HG02938 (cell line): ENCODE measurements at regions not wholly inside any gene's neighbourhood (a gene's known extent, or its start where the extent isn't known, plus 50 kb on each side); places are given as distances from the start of the nearest gene placed in this dataset.

ENCODE experiments used
- ATAC-seq: cut with Tn5 transposase; IDR thresholded peaks from one replicate; pipeline ENCODE4 v1.9.1; 2021; ENCODE audit warnings: mild to moderate bottlenecking, moderate library complexity; ENCODE audit not compliant: unreplicated experiment

DNA sequence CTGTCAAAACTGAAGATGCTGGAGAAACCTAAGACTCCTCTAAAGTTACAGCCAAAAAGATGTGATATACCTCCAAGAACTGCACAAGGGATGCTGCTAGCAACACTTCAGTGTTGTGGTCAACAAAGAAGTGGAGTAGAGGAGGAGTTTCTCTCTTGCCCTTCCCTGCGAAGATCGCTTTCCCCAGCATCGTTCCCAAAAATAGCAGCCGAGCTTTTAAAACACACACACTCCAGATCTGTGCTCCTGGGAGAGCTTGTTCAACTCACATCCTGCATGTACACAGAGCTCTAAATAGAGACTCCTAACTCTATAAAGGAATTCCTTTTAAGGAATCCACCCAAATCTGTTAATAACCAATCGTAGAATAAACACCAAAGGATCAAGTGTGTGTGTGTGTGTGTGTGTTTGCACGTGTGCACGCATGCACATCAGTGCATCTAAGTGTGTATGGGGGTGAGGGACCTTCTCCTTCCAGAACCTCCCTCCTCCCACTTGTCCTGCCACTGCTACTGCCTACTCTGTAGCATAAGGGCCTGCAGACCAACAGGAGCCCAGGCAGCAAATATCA is 58.5 kb downstream of the PSMG1 start:
- ATAC-seq: no peak

DNA sequence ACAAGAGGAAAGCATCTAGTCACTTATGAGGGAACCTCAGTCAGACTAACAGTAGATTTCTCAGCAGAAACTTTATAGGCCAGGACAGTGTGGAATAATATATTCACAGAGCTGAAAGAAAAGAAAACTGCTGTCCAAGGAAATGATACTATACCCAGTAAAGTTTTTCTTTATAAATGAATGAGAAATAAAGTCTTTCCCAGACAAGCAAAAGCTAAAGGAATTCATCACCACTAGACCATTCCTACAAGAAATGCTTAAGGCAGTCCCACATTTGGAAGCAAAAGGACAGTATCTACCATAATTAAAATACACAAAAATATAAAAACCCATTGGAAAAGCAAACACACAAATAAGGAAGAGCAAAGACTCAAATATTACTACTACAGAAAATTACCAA is 59.9 kb downstream of the PSMG1 start:
- no peak for ATAC-seq

DNA sequence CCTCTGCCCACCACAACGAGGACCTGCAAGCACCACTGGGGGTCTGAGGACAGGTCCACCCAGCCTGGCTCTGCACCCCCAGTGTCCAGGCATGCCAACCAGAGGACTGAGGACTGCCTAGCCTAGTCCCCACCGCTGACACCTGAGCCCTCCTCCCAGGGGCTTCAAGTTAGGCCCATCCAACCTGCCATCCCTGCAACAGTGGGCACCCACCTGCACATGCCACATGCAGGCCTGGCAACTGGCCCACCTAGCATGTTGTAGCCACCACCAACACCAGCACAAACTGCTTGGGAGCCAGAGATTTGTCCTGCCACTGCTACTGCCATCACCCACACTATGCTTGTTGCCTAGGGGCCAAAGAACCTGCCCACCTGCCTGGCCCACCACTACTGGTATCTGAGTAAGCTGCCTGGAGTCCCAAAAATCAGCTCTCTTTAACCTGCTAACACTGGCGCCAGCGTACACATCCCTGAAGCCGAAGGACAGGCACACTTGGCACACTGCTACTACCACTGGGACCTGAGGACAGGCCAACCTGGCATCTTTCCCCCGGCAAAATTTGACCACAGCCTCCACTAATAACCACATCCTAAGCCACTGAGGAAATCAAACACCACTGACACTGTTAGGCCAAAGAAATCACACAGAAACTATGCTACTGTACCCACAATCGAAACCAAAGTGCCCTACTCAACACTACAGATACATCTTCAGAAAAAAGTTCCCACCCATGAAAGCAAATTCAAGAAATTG is 61.5 kb downstream of the PSMG1 start:
- no peak for ATAC-seq

DNA sequence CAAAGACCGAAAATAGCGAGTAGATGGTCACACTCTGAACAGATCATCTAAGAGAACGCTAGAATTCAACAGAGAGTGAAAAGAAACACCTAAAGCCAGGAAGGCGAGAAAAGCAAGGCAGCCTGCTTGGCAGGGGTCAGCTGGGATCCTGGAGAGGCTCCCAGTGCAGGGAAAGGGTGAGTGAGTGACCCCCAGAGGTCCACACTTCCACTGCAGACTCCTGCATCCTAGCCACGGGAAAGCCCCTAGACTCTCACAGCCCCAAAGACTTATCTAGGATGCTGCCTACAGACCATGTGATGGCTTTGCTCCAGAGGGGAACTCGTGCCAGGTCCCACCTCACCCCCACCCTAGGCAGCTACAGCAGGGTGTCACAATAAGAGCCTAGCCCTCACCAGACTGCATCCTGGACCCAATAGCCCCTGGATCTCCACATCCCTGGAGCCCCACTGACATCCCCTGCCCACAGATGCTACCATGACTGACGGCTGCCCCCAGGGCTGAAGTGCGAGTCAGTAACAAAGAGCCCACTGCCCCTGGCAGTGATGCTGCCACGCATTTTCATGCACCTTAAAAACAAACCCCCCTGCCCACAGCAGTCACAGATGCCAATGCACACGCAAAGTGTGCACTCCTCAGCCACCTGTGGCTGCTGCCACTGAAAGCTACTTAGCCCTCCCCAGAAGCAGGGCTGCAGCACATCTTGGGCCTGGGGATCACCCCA is 62.2 kb downstream of the PSMG1 start:
- ATAC-seq: no peak

GRCh38 chr21:39119891-39120290 is 63.4 kb downstream of the PSMG1 start:
- ATAC-seq: no peak

GRCh38 chr21:39118604-39119215 is 64.5 kb downstream of the PSMG1 start:
- no peak for ATAC-seq

DNA sequence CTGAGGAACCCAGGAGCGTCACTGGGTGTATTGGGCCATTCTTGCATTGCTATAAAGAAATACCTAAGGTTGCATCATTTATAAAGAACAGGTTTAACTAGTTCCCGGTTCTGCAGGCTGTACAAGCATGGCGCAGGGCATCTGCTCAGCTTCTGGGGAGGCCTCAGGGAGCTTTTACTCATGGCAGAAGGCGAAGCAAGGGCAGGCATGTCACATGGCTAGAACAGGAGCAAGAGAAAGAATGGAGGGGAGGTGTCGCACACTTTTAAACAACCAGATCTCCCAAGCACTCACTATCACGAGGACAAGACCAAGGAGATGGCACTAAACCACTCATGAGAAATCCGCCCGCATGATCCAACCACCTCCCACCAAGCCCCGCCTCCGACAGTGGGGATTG is 65.2 kb downstream of the PSMG1 start:
- no peak for ATAC-seq

GRCh38 chr21:39117440-39117970 is 65.7 kb downstream of the PSMG1 start:
- ATAC-seq: no peak

DNA sequence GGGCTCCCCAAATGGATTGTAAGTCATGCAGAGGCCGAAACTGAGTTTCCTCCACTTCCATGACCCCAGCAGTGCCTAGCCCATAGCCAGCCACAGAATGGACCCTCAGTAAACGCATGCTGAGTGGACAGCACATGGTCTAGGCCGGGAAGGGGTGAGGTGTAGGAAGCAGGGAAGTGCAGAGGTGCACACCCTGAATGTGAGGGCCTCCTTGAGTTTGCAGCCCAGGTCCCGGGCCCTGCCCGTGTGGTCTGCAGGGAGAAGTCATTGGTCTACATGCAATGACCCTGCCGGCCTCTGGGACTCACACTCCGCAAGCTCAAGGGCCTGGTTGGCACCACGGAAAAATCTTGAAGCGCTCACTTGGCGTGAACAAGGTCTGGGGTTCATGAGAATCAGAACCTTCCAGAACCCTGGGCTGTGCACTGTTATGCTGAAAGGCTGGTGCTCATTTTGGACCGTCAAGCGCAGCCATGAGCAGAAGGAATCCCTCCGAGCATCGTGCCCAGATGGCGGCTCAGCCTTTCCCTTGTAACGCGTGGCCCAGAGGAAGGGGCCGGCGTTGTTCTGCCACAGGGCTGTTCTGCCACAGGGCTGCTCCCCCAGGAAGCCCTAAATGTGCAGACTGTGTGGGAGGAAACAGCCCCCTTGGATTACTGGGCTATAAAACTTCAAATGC is 66.4 kb downstream of the PSMG1 start:
- ATAC-seq: no peak

GRCh38 chr21:39115576-39116235 is 67.5 kb downstream of the PSMG1 start:
- ATAC-seq: no peak

GRCh38 chr21:39114871-39115575 is 68.2 kb downstream of the PSMG1 start:
- no peak for ATAC-seq

GRCh38 chr21:39111931-39112550 is 71.2 kb downstream of the PSMG1 start:
- no peak for ATAC-seq

DNA sequence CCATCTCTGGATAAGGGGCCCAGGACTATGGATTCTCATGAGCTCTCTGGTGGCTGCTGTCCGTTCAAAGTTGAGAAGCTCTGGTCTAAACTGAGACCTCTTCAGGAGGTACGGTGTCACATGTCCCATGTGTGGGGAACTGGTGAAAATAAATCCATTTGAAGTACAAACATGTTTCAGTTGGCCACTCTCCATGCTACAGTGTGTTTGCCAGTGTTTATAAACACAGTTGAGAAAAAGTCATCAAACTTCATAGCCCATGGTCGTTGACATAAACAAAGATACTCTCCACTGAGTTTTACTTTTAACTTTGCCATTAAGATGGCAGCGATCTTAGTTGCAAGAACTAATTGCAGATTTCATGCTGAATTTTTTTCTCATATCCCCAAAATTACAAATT is 72.8 kb downstream of the PSMG1 start:
- ATAC-seq: no peak

DNA sequence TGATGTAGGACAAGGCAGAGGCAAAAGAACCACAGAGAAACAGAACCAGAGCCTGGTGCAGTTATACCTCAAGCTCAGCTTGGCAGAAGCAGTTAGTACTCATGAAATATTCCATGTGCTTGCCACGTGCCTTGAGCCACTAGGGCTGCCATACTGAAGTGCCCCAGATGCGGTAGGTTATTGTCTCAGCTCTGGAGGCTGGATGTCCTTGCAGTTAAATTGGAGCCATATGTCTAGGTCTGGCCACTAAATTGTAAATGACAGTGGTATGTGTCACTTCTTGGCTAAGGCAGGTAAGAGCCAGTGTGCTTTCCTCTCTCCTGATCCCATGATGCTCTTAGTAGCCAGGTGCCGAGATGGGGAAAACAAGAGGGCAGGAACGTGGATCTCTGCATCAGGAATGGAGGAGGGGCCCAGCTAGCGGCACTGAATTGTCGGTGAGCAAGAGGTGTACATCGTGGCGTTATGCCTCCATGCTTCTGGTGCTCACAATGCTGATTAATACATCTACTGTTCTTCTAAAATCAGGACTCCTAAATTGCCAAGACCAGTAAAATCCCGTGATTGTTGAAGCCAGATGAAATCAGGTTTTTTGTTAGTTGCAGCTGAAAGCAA is 73.5 kb downstream of the PSMG1 start:
- ATAC-seq: no peak

- no peak for ATAC-seq
Observed at GRCh38 chr21:39109163-39109530, 74.1 kb downstream of the PSMG1 start.

DNA sequence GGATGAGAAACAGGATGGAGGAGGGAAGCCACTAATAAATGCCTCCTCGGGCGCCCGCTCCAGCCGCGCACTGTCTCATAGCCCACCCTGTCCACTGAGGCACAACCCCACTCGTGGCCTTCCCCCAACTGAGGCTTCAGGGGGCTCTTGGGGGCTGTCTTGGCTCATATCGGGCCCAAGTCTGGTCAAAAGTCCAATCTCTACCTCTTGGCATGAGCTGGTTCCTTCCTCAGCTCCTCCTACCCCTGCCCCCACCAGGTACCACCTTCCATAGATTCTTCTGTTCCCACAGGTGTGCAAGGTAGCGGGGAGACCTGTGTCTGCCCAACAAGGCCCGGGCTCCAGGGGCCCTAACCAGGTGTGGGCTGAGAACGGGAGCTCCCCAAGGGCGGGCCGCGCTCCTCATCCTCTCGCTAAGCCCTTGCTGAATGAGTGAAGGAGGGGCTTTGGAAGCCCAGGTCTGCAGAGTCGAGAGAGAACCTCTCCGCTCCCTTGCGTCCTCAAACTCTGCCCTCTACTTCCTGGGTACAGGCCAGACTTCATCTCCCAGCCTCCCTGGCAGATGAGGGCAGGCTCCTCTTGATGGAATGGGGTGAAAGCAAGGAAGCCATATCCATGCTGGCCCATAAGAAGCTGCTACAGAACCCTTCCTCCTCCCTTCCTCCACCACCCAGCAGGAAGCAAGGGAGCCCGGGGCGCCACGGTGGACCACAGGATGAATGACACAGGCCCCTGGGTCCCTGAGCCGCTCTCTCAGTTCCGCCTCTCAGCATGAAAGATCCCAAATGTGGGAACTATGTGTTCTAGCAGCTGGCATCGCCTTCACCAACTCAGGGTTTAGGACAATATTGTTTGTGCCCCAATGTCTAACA is 74.7 kb downstream of the PSMG1 start:
- ATAC-seq: no peak

GRCh38 chr21:39107739-39108138 is 75.5 kb downstream of the PSMG1 start:
- ATAC-seq: no peak

GRCh38 chr21:39106881-39107462 is 76.3 kb downstream of the PSMG1 start:
- no peak for ATAC-seq
